ENCODE measurements at regions not wholly inside any gene's neighbourhood (a gene's known extent, or its start where the extent isn't known, plus 50 kb on each side); places are given as distances from the start of the nearest gene placed in this dataset.

DNA sequence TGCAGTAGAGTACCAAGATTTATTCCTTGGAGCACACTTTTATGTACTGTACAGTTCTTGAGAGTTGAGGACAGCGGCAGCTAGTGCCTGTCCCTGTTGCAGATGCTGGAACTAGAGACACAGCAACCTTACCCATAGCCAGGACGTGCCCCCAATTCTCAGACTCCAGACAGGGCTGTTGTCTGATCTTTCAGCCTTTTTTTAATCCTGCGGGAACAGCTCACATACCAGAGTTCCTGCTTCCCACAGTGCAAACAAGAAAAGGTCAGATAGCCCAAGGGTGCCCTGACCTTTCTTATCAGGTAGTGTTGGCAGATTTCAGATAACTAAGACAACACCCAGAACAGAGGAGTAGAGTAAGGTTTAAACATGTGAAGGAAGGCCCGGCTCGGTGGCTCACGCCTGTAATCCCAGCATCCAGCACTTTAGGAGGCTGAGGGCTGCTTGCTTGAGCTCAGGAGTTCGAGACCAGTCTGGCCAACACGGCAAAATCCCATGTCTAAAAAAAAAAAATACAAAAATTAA is 78.5 kb downstream of the DOP1B start:
- H3K36me3 ChIP-seq (ENCODE audit: insufficient read depth, low read length), result peaks cover 22% of the 10 kb centered on the region; the same call in 1 of the 2 replicates
- H3K27me3 ChIP-seq (ENCODE audit: insufficient read depth, low read length, poor library complexity, severe bottlenecking), result no peaks in the 10 kb centered on the region

DNA sequence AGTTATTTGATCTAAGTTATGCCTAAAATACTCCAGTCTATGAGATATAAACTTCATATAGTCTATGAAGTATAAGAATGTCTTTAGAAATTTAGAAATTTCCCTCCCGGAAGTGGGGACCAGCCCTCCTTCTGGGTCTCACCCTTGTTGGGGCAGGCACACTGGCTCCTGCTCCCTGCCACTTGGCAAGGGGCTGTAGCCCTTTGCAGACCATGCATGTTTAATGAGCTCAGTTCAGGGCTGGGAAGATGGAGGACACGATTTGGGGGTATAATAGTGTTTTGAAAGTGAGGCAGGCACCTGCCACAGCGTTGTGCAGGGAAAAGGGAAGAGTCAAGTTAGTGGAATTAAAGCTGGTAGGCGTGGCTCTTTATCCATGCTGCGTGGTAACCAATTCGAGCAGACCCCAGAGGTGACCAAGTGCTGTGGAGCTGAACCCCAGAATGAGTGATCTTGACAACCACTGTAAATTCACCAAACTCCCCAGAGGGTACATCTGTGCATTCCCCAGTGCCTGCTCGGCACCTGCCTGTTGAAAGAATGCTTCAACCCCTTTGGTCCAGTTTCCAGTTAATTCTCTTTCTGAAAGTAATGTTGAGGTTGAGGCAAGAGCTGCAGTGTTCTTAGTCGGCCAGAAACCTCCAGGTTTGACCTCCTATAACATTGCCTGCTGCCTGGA is 79.6 kb downstream of the DOP1B start:
- H3K9ac ChIP-seq (ENCODE audit: low read depth, low read length, poor library complexity, severe bottlenecking), result no peak overlapping the region
- H4K20me1 ChIP-seq (ENCODE audit: insufficient read depth, low read length, poor library complexity, severe bottlenecking), result no peaks in the 10 kb centered on the region
- no peaks in the 10 kb centered on the region for H3K9me2 ChIP-seq (replicated peaks; ENCODE audit: low read depth, low read length)
- no peaks in the 10 kb centered on the region for H3F3A ChIP-seq (ENCODE audit: low read depth)
- H3K9me3 ChIP-seq (ENCODE audit: insufficient read depth, low read depth, low read length), result no peaks in the 10 kb centered on the region
- H3K4me1 ChIP-seq (ENCODE audit: insufficient read depth, low read length, poor library complexity, severe bottlenecking), result no peaks in the 10 kb centered on the region
- no peak overlapping the region for H3K4me3 ChIP-seq (ENCODE audit: low read length, poor library complexity, severe bottlenecking)
- TF ChIP-seq, protein P1, sequence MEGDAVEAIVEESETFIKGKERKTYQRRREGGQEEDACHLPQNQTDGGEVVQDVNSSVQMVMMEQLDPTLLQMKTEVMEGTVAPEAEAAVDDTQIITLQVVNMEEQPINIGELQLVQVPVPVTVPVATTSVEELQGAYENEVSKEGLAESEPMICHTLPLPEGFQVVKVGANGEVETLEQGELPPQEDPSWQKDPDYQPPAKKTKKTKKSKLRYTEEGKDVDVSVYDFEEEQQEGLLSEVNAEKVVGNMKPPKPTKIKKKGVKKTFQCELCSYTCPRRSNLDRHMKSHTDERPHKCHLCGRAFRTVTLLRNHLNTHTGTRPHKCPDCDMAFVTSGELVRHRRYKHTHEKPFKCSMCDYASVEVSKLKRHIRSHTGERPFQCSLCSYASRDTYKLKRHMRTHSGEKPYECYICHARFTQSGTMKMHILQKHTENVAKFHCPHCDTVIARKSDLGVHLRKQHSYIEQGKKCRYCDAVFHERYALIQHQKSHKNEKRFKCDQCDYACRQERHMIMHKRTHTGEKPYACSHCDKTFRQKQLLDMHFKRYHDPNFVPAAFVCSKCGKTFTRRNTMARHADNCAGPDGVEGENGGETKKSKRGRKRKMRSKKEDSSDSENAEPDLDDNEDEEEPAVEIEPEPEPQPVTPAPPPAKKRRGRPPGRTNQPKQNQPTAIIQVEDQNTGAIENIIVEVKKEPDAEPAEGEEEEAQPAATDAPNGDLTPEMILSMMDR (conservative IDR thresholded peaks at IDR 0.05; ENCODE audit: low read length), result no peak
- TF ChIP-seq EZH2phosphoT487 (IDR thresholded peaks at IDR 0.05; ENCODE audit: borderline replicate concordance), result no peak
- no peaks in the 10 kb centered on the region for H3K27me3 ChIP-seq (ENCODE audit: insufficient read depth, low read length, poor library complexity, severe bottlenecking)
- no peak overlapping the region for H3K4me2 ChIP-seq (ENCODE audit: low read depth, low read length, poor library complexity, severe bottlenecking)
- H2AFZ ChIP-seq (ENCODE audit: low read length), result no peak overlapping the region
- H3K79me2 ChIP-seq (ENCODE audit: insufficient read depth, low read length), result no peaks in the 10 kb centered on the region
- peaks cover 12% of the 10 kb centered on the region; the same call in 1 of the 2 replicates for H3K36me3 ChIP-seq (ENCODE audit: insufficient read depth, low read length)

More for the DNA sequence above, 78.5 kb downstream of the DOP1B start:
- Histone ChIP-seq H4K20me1 (ENCODE audit: insufficient read depth, low read length, poor library complexity, severe bottlenecking) (no peaks in the 10 kb centered on the region), H3K4me3 (ENCODE audit: low read length, poor library complexity, severe bottlenecking) (no peak overlapping the region), H3K79me2 (ENCODE audit: insufficient read depth, low read length) (no peaks in the 10 kb centered on the region), H3K9me3 (ENCODE audit: insufficient read depth, low read depth, low read length) (no peaks in the 10 kb centered on the region), H3K9ac (ENCODE audit: low read depth, low read length, poor library complexity, severe bottlenecking) (no peak overlapping the region), H2AFZ (ENCODE audit: low read length) (no peak overlapping the region), H3K9me2 (replicated peaks; ENCODE audit: low read depth, low read length) (no peaks in the 10 kb centered on the region), H3F3A (ENCODE audit: low read depth) (no peaks in the 10 kb centered on the region), H3K4me1 (ENCODE audit: insufficient read depth, low read length, poor library complexity, severe bottlenecking) (no peaks in the 10 kb centered on the region), H3K4me2 (ENCODE audit: low read depth, low read length, poor library complexity, severe bottlenecking) (no peak overlapping the region)
- no peak for TF ChIP-seq EZH2phosphoT487 (IDR thresholded peaks at IDR 0.05; ENCODE audit: borderline replicate concordance)
- TF ChIP-seq, protein P1 (conservative IDR thresholded peaks at IDR 0.05; ENCODE audit: low read length), result no peak

DNA sequence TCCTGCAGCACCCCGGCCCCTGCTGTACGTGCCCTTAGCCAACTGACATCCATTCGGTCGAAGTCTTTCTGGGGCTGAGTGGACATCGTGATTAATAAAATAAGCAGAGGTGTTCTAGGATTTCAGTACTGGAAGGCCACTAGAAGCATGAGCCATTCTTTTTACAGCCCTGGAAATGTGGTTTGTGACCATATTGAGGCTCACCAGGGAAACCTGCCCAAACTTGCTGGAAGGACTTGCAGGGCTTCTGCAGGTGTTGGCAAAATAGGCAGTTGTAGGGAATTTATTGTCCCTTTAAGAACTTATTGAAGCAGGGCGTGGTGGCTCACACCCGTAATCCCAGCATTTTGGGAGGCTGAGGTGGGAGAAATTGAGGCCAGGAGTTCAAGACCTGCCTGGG is 80.8 kb downstream of the DOP1B start:
- H4K20me1 ChIP-seq (ENCODE audit: insufficient read depth, low read length, poor library complexity, severe bottlenecking), result no peaks in the 10 kb centered on the region
- H3K9me3 ChIP-seq (ENCODE audit: insufficient read depth, low read depth, low read length), result no peaks in the 10 kb centered on the region
- no peak overlapping the region for H2AFZ ChIP-seq (ENCODE audit: low read length)
- H3K4me2 ChIP-seq (ENCODE audit: low read depth, low read length, poor library complexity, severe bottlenecking), result no peak overlapping the region
- H3K4me1 ChIP-seq (ENCODE audit: insufficient read depth, low read length, poor library complexity, severe bottlenecking), result peaks cover 4% of the 10 kb centered on the region
- H3K9me2 ChIP-seq (replicated peaks; ENCODE audit: low read depth, low read length), result no peaks in the 10 kb centered on the region
- no peak overlapping the region for H3K9ac ChIP-seq (ENCODE audit: low read depth, low read length, poor library complexity, severe bottlenecking)
- peaks cover 7% of the 10 kb centered on the region; the same call in 1 of the 2 replicates for H3K36me3 ChIP-seq (ENCODE audit: insufficient read depth, low read length)
- H3F3A ChIP-seq (ENCODE audit: low read depth), result no peaks in the 10 kb centered on the region
- H3K79me2 ChIP-seq (ENCODE audit: insufficient read depth, low read length), result no peaks in the 10 kb centered on the region
- TF ChIP-seq EZH2phosphoT487 (IDR thresholded peaks at IDR 0.05; ENCODE audit: borderline replicate concordance), result no peak
- TF ChIP-seq, protein P1 (conservative IDR thresholded peaks at IDR 0.05; ENCODE audit: low read length), result no peak
- no peak overlapping the region for H3K4me3 ChIP-seq (ENCODE audit: low read length, poor library complexity, severe bottlenecking)
- H3K27me3 ChIP-seq (ENCODE audit: insufficient read depth, low read length, poor library complexity, severe bottlenecking), result no peaks in the 10 kb centered on the region
